Psoas muscle (tissue), 7 donors: ENCODE measurements at regions not wholly inside any gene's neighbourhood (a gene's known extent, or its start where the extent isn't known, plus 50 kb on each side); places are given as distances from the start of the nearest gene placed in this dataset.

Experiments used
- ATAC-seq, 4 donors: fragments of 200-7000 bp; cut with Tn5 transposase; one replicate each; pipeline ENCODE4 v1.9.1; 2020; ENCODE audit warnings: moderate library complexity in 3 of 4, mild to moderate bottlenecking in 2 of 4
- DNase-seq, 2 donors: peaks; one replicate each; pipeline ENCODE4 v3.0.0-alpha.2; 2020
- H3K27ac ChIP-seq: fragments of 200-600 bp; one replicate; pipeline ENCODE4 v1.8.0; 2022
- H3K27me3 ChIP-seq, 3 donors: fragments of 200-600 bp in 1 of 3; one replicate each; pipeline versions ENCODE4 v1.6.1 to v1.8.0; 2013 to 2022; ENCODE audit warnings: low read length in 2 of 3, mild to moderate bottlenecking in 2 of 3, moderate library complexity in 1 of 3; ENCODE audit not compliant: insufficient read depth in 3 of 3
- H3K36me3 ChIP-seq, 2 donors: fragments of 200-600 bp in 1 of 2; one replicate each; pipeline versions ENCODE4 v1.6.1 to v1.8.0; 2013 to 2022; ENCODE audit warnings: low read depth in 1 of 2, mild to moderate bottlenecking in 1 of 2, moderate library complexity in 1 of 2; ENCODE audit not compliant: insufficient read depth in 1 of 2
- H3K4me1 ChIP-seq: fragments of 200-600 bp; one replicate; pipeline ENCODE4 v1.8.0; 2022
- H3K4me3 ChIP-seq: fragments of 200-600 bp; one replicate; pipeline ENCODE4 v1.8.0; 2022; ENCODE audit warnings: mild to moderate bottlenecking
- H3K9me3 ChIP-seq: fragments of 200-600 bp; one replicate; pipeline ENCODE4 v1.8.0; 2022
- WGBS, 3 donors: extraction: QIAGEN DNeasy Blood & Tissue Kit; methylation state at CpG; one replicate each; pipeline versions ENCODE4 v1.1.6 to v1.1.7; 2013; 5-methylcytosine and 5-hydroxymethylcytosine counted together
- intact Hi-C, 2 donors: fragments of 100-400 bp; cut with DNase I; formaldehyde crosslinking; loops; one replicate each; pipeline versions ENCODE4 v1.11.0 to v1.14.2; 2022
- TF ChIP-seq, protein P1 (sequence below): fragments of 200-600 bp; IDR thresholded peaks from one replicate; pipeline ENCODE4 v1.8.0; 2022; ENCODE audit warnings: antibody characterized with exemption
- donor health status: healthy with polysubstance abuse.
- donor health status: DM: no; HTN: no; CAD: no; lungs with moderate emphysema.
- donor health status: Bipolar disorder and iron deficiency.
- donor health status: healthy.
- donor health status: DM: yes; HTN: yes; CAD: no.
- donor health status: DM: no; HTN: no; CAD: no.
- donor health status: DM: yes; HTN: yes; CAD: no.

DNA sequence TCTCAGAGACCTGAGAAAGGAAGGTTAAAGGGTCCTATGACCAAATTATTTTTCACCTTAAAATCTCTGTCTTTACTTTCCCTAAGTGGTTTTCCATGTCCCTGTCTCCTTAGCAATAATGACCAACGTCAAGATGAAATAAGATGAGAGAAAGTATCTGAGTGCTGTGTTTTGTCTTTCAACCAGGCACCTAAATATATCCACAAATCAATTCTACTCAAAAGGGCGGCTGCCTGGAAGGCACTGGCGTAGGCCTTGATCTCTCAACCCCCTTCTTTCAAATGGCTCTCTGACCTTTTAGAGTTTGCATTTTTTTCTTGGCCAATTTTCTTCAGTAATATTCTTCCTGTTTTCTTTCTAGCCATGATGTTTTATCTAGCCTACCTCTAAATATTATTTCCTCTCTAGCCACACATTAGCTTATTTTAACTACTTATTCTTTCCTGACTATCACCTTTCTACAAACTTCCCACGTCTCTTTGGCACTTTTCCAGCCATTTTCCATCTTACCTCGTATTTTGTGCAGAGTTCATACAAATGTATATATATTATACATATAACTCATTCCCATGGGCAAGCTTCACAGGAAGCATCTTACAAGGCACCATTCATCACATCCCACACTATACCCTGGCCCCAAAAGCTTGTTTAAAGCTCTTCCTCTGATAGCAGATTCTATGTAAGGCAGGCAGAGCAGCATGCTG is 204.5 kb downstream of the SNX18 start:
- TF ChIP-seq, protein P1, sequence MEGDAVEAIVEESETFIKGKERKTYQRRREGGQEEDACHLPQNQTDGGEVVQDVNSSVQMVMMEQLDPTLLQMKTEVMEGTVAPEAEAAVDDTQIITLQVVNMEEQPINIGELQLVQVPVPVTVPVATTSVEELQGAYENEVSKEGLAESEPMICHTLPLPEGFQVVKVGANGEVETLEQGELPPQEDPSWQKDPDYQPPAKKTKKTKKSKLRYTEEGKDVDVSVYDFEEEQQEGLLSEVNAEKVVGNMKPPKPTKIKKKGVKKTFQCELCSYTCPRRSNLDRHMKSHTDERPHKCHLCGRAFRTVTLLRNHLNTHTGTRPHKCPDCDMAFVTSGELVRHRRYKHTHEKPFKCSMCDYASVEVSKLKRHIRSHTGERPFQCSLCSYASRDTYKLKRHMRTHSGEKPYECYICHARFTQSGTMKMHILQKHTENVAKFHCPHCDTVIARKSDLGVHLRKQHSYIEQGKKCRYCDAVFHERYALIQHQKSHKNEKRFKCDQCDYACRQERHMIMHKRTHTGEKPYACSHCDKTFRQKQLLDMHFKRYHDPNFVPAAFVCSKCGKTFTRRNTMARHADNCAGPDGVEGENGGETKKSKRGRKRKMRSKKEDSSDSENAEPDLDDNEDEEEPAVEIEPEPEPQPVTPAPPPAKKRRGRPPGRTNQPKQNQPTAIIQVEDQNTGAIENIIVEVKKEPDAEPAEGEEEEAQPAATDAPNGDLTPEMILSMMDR = no peak
- H3K4me3 ChIP-seq = no peak overlapping the region
- intact Hi-C loops = no loop called here
- ATAC-seq = no peak
- DNase-seq = no peak
- H3K27me3 ChIP-seq = no peaks in the 10 kb centered on the region
- no peak overlapping the region for H3K27ac ChIP-seq
- 70 to 74% (median 73%) methylated on average over 5 of the region's 5 CpGs for WGBS, 3 donors
- no peaks in the 10 kb centered on the region for H3K36me3 ChIP-seq
- H3K4me1 ChIP-seq = no peaks in the 10 kb centered on the region
- H3K9me3 ChIP-seq = no peaks in the 10 kb centered on the region

DNA sequence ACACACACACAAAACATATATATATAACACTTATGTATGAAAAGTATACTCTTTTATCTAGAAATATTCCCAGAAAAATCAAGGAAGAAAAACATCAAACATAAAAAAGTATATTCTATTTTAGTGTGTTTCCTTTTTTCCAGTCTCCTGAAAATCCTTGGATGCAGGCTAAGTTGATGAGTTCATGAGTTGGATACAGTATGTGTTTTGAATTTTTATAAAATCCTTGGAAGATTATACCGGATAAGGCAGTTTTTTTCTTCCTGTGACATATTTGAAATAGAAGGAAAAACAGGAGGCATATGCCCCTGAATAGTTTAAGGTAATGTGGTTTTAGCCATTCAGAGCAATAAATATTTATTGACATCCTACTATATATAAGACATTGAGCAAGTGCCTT is 203.6 kb downstream of the SNX18 start:
- TF ChIP-seq, protein P1 = no peak
- no peak overlapping the region for H3K4me3 ChIP-seq
- H3K27ac ChIP-seq = no peak overlapping the region
- H3K36me3 ChIP-seq = no peaks in the 10 kb centered on the region
- intact Hi-C loops = no loop called here
- H3K27me3 ChIP-seq = no peaks in the 10 kb centered on the region
- H3K4me1 ChIP-seq = no peaks in the 10 kb centered on the region
- 42 to 65% (median 49%) methylated on average over 1 of the region's 1 CpG for WGBS, 3 donors
- H3K9me3 ChIP-seq = no peaks in the 10 kb centered on the region
- no peak for DNase-seq
- ATAC-seq = no peak

DNA sequence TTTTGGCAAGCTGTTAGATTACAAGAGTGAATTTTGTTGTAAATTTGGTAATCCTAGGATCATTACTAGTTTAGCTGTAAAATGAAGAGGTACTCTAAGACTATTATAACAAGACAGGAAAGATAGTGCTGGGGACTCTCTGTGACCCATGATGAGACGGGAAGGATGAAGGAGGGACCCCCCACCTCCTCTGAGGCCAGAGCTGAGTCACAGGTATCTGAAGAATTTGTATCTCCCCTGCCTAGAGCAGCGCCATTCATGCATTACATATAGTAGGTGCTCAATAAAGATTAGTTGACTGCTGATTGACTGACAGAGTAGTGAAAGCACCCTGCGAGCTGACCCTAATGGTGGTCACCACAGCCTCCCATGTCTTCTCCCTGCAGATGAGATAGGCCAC is 202.8 kb downstream of the SNX18 start:
- Histone ChIP-seq H3K9me3 (no peaks in the 10 kb centered on the region), H3K4me3 (no peak overlapping the region), H3K27ac (no peak overlapping the region), H3K27me3 (no peaks in the 10 kb centered on the region), H3K36me3 (no peaks in the 10 kb centered on the region), H3K4me1 (no peaks in the 10 kb centered on the region)
- TF ChIP-seq, protein P1 = no peak
- no peak for ATAC-seq
- no peak for DNase-seq
- whole genome bisulfite sequencing, 3 donors = 65 to 95% (median 93%) methylated on average over 3 of the region's 3 CpGs
- intact Hi-C loops = no loop called here

DNA sequence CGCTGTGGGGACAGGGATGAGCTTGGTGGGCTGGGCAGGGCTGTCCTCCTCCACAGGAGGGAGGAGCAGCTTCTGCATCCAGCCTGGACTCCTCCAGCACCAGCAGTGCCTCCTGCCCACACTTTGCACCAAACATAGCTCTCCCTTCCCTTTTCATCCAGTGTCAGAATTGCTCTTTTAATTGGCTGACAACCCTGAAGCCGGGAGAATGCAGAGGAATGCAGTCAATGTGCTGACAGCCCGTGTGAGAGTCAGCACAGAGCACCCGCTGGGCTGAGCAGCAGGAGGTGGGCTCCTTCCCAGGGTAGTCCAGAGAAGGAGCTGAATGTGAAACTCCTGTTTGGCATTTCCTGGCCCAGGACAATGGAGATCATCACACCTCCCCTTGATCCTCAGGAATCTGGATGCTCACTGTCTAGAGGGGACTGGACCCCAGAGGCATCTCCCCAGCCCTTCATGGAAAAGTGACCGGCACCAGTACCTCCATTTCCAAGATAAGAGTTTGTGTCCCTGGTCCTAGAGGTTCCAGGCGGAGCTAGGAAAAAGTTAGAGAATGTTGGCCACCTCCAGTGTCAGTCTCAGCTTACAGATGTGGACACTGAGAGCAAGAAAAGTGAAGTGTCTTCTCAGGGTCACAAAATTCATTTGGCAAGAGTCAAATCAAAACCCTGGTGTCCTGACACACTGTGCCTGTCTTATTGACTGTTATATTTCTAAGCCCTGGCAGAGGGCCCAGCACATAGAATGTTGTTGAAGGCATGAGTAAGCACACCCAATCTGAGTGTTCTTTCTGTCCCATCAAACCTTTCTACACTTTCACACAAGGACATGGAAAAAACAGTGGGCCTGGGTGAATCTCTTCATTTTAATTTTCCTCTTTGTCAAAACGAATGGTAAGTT is 202.1 kb downstream of the SNX18 start:
- no peaks in the 10 kb centered on the region for H3K9me3 ChIP-seq
- no peak for DNase-seq
- TF ChIP-seq, protein P1 = no peak
- intact Hi-C loops = no loop called here
- ATAC-seq = peak in 1 of 4 donors; percentile 55
- H3K4me3 ChIP-seq = no peak overlapping the region
- 28 to 44% (median 37%) methylated on average over 6 to 7 of the region's 7 CpGs for WGBS, 3 donors
- H3K27ac ChIP-seq = no peak overlapping the region
- H3K36me3 ChIP-seq = no peaks in the 10 kb centered on the region
- no peaks in the 10 kb centered on the region for H3K4me1 ChIP-seq
- no peaks in the 10 kb centered on the region for H3K27me3 ChIP-seq
